Ascending aorta (tissue), 2 donors: ENCODE measurements at regions not wholly inside any gene's neighbourhood (a gene's known extent, or its start where the extent isn't known, plus 50 kb on each side); places are given as distances from the start of the nearest gene placed in this dataset.

Experiments
- DNase-seq, 2 donors: peaks; one replicate each; pipeline ENCODE4 v3.0.0-alpha.2; 2019; ENCODE audit warnings: low spot score in 2 of 2
- H3K27ac ChIP-seq, 2 donors: fragments of 200-600 bp; sonication (generic); one replicate each; pipeline ENCODE4 v1.5.1; 2016 to 2017; ENCODE audit warnings: mild to moderate bottlenecking in 1 of 2
- H3K27me3 ChIP-seq: fragments of 200-600 bp; sonication (generic); one replicate; pipeline ENCODE4 v1.5.1; 2017
- H3K36me3 ChIP-seq, 2 donors: fragments of 200-600 bp; sonication (generic); one replicate each; pipeline ENCODE4 v1.5.1; 2016
- H3K4me1 ChIP-seq, 2 donors: fragments of 200-600 bp; sonication (generic); one replicate each; pipeline ENCODE4 v1.5.1; 2016 to 2017; ENCODE audit warnings: mild to moderate bottlenecking in 1 of 2
- H3K4me3 ChIP-seq, 2 donors: fragments of 200-600 bp; sonication (generic); one replicate each; pipeline ENCODE4 v1.5.1; 2016 to 2017; ENCODE audit warnings: mild to moderate bottlenecking in 1 of 2
- H3K9me3 ChIP-seq, 2 donors: fragments of 200-600 bp; sonication (generic); one replicate each; pipeline ENCODE4 v1.5.1; 2016
- intact Hi-C: fragments of 100-400 bp; cut with DNase I; formaldehyde crosslinking; loops from one replicate; pipeline ENCODE4 v1.15.1; 2023
- TF ChIP-seq, protein P1 (sequence below), 3 experiments: fragments of 200-600 bp in 2 of 3; fragments of 450-650 bp in 1 of 3; sonication (generic) in 2 of 3; IDR thresholded peaks; one replicate each; pipeline ENCODE4 v1.5.1; 2016 to 2019; ENCODE audit warnings: antibody characterized with exemption in 3 of 3, mild to moderate bottlenecking in 1 of 3, moderate library complexity in 1 of 3

DNA sequence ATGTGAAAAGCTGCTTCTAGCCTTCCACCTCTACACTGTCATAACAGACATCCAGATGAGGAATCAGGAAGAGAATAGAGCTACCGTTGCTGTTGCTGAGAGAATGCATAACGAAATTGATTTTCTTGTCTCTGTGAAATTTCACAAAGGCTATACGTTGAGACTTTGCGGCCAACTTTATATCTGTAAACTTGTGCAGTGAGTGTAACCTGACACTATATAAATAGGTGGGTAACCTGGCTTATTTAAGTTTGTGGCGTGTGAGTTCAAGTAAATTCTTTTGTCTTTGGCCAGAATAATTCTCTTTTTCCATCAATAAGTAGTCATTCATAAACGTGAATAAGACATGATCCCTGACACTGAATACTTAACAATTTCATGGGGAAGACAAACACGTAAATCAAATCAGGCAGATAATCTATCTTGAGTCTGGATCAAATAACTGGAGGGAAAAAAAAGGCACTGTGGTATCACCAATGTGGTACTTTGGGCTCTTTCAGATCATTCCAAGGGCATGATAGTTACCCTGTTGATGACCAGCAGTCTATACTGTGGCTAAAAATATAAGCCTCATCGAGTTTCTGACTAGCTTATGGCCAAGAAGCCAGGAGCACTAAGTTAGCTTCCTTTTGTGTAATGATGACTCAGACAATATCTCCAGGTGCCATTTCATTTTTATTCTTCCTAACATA is 98.2 kb upstream of the RASA1 start:
- Histone ChIP-seq H3K4me1 (no peaks in the 10 kb centered on the region), H3K27ac (no peak overlapping the region), H3K9me3 (no peaks in the 10 kb centered on the region), H3K27me3 (no peaks in the 10 kb centered on the region), H3K4me3 (no peak overlapping the region), H3K36me3 (no peaks in the 10 kb centered on the region)
- DNase-seq: no peak
- intact Hi-C loops: no loop called here
- TF ChIP-seq, protein P1, sequence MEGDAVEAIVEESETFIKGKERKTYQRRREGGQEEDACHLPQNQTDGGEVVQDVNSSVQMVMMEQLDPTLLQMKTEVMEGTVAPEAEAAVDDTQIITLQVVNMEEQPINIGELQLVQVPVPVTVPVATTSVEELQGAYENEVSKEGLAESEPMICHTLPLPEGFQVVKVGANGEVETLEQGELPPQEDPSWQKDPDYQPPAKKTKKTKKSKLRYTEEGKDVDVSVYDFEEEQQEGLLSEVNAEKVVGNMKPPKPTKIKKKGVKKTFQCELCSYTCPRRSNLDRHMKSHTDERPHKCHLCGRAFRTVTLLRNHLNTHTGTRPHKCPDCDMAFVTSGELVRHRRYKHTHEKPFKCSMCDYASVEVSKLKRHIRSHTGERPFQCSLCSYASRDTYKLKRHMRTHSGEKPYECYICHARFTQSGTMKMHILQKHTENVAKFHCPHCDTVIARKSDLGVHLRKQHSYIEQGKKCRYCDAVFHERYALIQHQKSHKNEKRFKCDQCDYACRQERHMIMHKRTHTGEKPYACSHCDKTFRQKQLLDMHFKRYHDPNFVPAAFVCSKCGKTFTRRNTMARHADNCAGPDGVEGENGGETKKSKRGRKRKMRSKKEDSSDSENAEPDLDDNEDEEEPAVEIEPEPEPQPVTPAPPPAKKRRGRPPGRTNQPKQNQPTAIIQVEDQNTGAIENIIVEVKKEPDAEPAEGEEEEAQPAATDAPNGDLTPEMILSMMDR (IDR thresholded peaks at IDR 0.05): no peak

DNA sequence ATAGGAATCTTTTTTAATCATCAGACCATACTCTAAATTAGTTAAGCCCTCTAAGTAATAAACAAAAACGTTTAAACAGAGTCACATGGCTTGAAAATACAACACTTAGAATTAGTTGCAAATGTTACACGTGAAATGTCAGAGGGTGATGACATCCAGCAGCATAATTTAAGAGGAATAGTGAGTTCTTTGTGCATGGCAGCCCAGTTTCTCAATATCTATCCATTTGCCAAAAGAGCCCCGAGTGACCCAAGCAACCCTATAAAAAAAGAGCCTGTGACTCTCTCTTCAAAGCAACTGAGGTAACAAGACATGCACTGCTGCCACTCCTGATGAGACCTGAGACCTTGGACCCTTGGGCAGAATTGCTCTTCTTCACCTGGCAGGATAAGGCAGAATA is 96.9 kb upstream of the RASA1 start:
- no peaks in the 10 kb centered on the region for H3K4me1 ChIP-seq
- no peaks in the 10 kb centered on the region for H3K9me3 ChIP-seq
- intact Hi-C loops: no loop called here
- H3K27me3 ChIP-seq: no peaks in the 10 kb centered on the region
- TF ChIP-seq, protein P1 (IDR thresholded peaks at IDR 0.05): no peak
- H3K27ac ChIP-seq: no peak overlapping the region
- H3K36me3 ChIP-seq: no peaks in the 10 kb centered on the region
- no peak for DNase-seq
- no peak overlapping the region for H3K4me3 ChIP-seq

DNA sequence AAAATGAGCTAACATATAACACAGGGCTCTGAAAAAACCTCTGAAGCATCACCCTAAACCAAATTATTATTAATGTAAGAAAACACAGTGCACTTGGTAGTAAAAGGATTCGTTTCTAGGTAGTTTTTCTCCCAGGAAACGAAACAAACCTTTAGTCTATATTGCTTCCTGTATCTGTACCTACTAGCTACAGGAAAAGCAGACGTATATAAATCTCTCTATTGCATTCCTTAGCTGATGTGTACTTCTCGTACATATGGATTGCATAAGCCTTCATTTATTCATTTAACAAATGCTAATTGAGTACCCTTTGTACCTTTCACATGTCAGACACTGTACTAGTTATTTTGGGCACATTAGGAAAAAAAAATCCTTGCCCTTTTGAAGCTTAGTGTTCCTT is 85.0 kb upstream of the RASA1 start:
- intact Hi-C loops: no loop called here
- Histone ChIP-seq H3K27ac (no peak overlapping the region), H3K4me3 (no peak overlapping the region), H3K9me3 (no peaks in the 10 kb centered on the region), H3K36me3 (no peaks in the 10 kb centered on the region), H3K4me1 (no peaks in the 10 kb centered on the region), H3K27me3 (no peaks in the 10 kb centered on the region)
- TF ChIP-seq, protein P1 (IDR thresholded peaks at IDR 0.05): no peak
- DNase-seq: no peak

DNA sequence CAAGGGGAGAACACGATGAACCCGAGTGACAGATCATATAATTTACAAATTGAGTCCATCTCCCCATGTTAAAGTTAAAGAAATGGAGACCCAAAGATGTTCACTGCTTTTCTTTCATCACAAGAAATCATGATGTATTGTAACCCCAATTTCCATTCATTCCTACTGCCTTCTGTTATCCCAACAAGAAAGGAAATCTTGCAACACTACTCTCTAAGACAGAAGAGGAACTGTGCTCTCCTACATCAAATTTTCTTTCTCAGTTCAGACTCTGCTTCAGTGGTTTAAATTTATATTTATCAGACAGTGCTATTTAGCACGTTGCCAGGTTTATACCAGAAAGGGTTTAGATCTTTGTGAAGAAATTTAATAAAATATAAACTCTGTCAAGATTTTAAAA is 83.8 kb upstream of the RASA1 start:
- no peak overlapping the region for H3K4me3 ChIP-seq
- H3K9me3 ChIP-seq: no peaks in the 10 kb centered on the region
- no peak overlapping the region for H3K27ac ChIP-seq
- H3K4me1 ChIP-seq: no peaks in the 10 kb centered on the region
- TF ChIP-seq, protein P1 (IDR thresholded peaks at IDR 0.05): no peak
- H3K27me3 ChIP-seq: no peaks in the 10 kb centered on the region
- intact Hi-C loops: no loop called here
- no peak for DNase-seq
- H3K36me3 ChIP-seq: no peaks in the 10 kb centered on the region

DNA sequence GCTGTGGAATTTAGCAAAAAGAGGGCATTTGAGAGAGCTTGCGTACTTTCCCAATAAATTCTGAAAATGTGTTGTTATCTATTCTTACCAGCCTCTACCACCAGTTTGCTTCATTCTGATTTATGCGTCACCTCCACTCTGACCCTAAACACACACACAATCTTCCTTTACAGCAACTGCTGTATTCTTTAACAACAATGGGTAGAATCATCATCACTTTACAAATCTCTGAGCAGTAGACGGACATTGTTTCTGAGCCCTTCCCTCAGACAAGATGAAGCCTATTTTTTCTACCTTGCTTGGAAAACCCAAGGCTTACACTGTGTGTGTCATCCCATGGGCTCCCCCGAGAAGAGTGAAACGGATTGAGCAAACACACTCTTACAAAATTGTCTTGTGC is 83.1 kb upstream of the RASA1 start:
- intact Hi-C loops: no loop called here
- no peaks in the 10 kb centered on the region for H3K4me1 ChIP-seq
- no peaks in the 10 kb centered on the region for H3K36me3 ChIP-seq
- no peaks in the 10 kb centered on the region for H3K9me3 ChIP-seq
- H3K4me3 ChIP-seq: no peak overlapping the region
- no peak for DNase-seq
- TF ChIP-seq, protein P1 (IDR thresholded peaks at IDR 0.05): no peak
- H3K27me3 ChIP-seq: no peaks in the 10 kb centered on the region
- H3K27ac ChIP-seq: no peak overlapping the region

DNA sequence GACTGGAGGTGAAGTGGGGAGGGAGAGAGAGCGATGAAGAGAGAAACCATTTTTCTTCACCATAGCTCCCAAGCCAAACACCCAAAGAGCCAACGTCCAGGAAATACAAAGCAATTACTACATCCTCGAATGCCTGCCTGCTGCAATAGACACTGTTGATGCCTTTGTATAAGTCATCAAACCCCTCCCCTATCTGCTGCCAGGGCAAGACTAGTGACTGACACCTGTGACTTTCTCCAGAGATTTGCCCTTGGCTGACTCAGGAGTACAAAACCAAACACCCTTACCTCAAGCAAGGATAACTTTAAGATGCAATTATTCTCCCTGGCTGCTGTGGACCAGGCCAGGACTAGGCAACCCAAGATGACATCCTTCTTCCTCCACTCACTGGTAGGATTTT is 81.8 kb upstream of the RASA1 start:
- H3K9me3 ChIP-seq: no peaks in the 10 kb centered on the region
- H3K4me1 ChIP-seq: no peaks in the 10 kb centered on the region
- no peak for DNase-seq
- TF ChIP-seq, protein P1 (IDR thresholded peaks at IDR 0.05): no peak
- no peak overlapping the region for H3K4me3 ChIP-seq
- no peaks in the 10 kb centered on the region for H3K36me3 ChIP-seq
- H3K27ac ChIP-seq: no peak overlapping the region
- no peaks in the 10 kb centered on the region for H3K27me3 ChIP-seq
- intact Hi-C loops: no loop called here
